Cardiac muscle cell (in vitro differentiated cells and primary cell): ENCODE measurements at regions not wholly inside any gene's neighbourhood (a gene's known extent, or its start where the extent isn't known, plus 50 kb on each side); places are given as distances from the start of the nearest gene placed in this dataset.

Experiments
- DNase-seq, 2 donors: peaks; one replicate each; pipeline versions ENCODE4 v3.0.0 to v3.0.0-alpha.2; 2010 to 2017; ENCODE audit warnings: low read depth in 1 of 2, low spot score in 1 of 2
- H3K27ac ChIP-seq: fragments of 200-600 bp; sonication (generic); 2 replicates; pipeline ENCODE4 v1.5.1; 2016
- H3K27me3 ChIP-seq: fragments of 200-600 bp; sonication (generic); 2 replicates; pipeline ENCODE4 v1.6.0; 2016; ENCODE audit warnings: control low read depth
- H3K36me3 ChIP-seq: fragments of 200-600 bp; sonication (generic); 2 replicates; pipeline ENCODE4 v1.5.1; 2016; ENCODE audit warnings: control low read depth
- H3K4me1 ChIP-seq: fragments of 200-600 bp; sonication (generic); 2 replicates; pipeline ENCODE4 v1.8.1; 2017; ENCODE audit warnings: low read depth, mild to moderate bottlenecking, mixed run types
- H3K4me3 ChIP-seq: fragments of 200-600 bp; sonication (generic); 2 replicates; pipeline ENCODE4 v1.5.1; 2016; ENCODE audit warnings: mild to moderate bottlenecking
- H3K9me3 ChIP-seq: fragments of 200-600 bp; sonication (generic); 2 replicates; pipeline ENCODE4 v1.5.1; 2017; ENCODE audit warnings: low read depth, mild to moderate bottlenecking, control low read depth
- TF ChIP-seq, protein P1 (sequence below): IDR thresholded peaks from 2 replicates; pipeline ENCODE4 v1.5.1; 2012; ENCODE audit warnings: low read depth, mild to moderate bottlenecking, low read length

DNA sequence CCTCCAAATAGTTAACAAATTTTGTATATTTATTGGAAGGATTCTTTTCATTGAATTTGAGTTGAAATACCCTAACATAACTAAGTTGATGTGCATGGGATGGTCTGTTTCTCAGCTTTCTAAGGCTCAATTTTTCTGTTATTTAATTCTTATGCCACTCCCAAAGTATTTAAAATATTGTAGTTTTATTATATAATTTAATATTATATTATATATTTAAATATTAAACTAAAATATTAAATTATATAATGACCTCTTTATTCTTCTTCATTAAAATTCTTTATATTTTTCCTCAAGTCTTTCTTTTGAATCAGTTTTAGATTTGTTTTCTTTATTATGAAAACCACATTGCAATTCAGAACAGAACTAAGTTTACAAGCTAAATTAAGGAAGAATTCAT lies 194.7 kb downstream of the TFAP2B start:
- H3K4me3 ChIP-seq: no peak overlapping the region
- TF ChIP-seq, protein P1, sequence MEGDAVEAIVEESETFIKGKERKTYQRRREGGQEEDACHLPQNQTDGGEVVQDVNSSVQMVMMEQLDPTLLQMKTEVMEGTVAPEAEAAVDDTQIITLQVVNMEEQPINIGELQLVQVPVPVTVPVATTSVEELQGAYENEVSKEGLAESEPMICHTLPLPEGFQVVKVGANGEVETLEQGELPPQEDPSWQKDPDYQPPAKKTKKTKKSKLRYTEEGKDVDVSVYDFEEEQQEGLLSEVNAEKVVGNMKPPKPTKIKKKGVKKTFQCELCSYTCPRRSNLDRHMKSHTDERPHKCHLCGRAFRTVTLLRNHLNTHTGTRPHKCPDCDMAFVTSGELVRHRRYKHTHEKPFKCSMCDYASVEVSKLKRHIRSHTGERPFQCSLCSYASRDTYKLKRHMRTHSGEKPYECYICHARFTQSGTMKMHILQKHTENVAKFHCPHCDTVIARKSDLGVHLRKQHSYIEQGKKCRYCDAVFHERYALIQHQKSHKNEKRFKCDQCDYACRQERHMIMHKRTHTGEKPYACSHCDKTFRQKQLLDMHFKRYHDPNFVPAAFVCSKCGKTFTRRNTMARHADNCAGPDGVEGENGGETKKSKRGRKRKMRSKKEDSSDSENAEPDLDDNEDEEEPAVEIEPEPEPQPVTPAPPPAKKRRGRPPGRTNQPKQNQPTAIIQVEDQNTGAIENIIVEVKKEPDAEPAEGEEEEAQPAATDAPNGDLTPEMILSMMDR: no peak
- no peak for DNase-seq
- H3K9me3 ChIP-seq: no peaks in the 10 kb centered on the region
- no peaks in the 10 kb centered on the region for H3K27me3 ChIP-seq
- no peaks in the 10 kb centered on the region for H3K36me3 ChIP-seq
- H3K27ac ChIP-seq: no peak overlapping the region
- H3K4me1 ChIP-seq: peaks cover 11% of the 10 kb centered on the region

DNA sequence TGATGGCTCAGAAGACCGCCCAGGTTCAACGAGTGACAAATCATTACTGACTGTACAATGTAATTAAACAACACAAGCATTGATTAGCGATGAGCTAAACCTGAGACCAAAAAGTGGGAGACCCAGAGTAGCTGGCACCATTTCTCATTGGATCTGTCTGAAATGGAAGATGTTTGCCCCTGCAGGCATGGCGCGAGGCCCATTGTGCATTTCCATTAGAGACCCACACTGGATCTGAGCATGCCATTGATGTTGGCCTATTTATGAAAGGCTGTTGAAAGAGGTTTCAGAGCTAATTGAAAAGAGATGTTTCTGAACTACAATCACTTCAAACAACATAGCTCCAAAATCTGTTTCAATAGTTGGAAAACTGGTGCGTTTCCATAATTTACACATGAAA lies 196.7 kb downstream of the TFAP2B start:
- Histone ChIP-seq H3K4me3 (no peak overlapping the region), H3K36me3 (no peaks in the 10 kb centered on the region), H3K27me3 (no peaks in the 10 kb centered on the region), H3K4me1 (peaks cover 11% of the 10 kb centered on the region), H3K27ac (no peak overlapping the region), H3K9me3 (no peaks in the 10 kb centered on the region)
- TF ChIP-seq, protein P1: no peak
- DNase-seq: no peak

DNA sequence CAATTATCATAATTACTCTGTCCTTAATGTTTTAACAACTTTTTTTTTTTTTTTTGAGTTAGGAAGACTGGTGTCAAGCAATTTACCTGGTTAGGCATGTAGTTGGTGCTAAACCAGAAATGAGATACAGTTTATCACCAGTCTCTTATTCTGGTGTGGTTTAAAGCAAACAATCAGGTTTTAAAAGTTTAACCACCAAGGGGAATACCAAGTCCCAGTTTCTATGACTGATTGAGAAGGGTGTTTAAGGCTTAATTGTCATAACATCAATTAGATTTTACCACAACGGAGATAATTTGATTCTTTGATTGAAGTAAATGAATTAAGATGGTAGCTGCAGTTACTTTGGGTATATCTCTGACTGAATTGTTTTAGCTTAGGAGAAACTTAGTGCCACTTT lies 197.8 kb downstream of the TFAP2B start:
- DNase-seq: no peak
- Histone ChIP-seq H3K27me3 (no peaks in the 10 kb centered on the region), H3K27ac (no peak overlapping the region), H3K4me1 (peaks cover 11% of the 10 kb centered on the region), H3K36me3 (no peaks in the 10 kb centered on the region), H3K9me3 (no peaks in the 10 kb centered on the region), H3K4me3 (no peak overlapping the region)
- TF ChIP-seq, protein P1: no peak

DNA sequence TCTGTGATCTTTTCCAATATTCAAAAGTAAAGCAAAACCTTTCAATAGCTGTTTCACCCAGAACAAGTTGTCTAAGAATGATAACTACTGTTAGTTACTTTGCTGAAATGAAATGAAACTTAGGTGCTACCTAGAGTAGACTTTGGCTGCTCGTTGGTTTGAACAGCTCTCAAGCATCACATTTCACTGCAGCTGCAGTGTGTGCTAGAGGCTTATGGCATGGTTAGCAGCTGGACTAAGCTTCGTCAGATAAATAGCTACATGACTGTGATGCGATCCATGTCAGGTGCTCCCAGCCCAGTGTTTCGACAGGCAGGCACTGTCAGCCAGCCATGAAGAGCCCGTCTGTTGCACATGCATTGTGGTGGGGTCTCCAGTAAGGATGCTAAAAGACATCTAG lies 201.1 kb downstream of the TFAP2B start:
- Histone ChIP-seq H3K9me3 (no peaks in the 10 kb centered on the region), H3K36me3 (no peaks in the 10 kb centered on the region), H3K27ac (no peak overlapping the region), H3K27me3 (no peaks in the 10 kb centered on the region), H3K4me3 (no peak overlapping the region), H3K4me1 (peaks cover 11% of the 10 kb centered on the region)
- TF ChIP-seq, protein P1: no peak
- peak in 1 of 2 donors; percentile 9 for DNase-seq

DNA sequence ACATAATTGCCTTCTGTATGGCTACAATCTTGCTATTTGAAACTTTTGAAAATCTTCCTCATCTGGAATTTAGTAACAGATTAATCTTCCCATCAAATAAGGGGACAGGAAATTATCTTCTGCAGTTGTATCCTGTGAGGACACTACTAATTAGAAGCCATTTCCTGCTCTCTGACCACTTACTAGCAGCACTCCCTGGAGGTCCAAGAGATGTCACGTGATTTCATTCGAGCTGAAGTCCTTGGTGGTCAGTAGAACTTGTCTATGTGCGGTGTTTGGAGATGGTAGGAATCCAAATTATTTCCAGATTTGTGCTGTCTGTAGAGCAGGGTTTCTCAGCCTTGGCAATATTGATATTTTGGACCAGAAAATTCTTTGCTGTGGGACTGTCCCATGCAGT lies 202.5 kb downstream of the TFAP2B start:
- H3K9me3 ChIP-seq: no peaks in the 10 kb centered on the region
- no peak overlapping the region for H3K4me3 ChIP-seq
- peaks cover 7% of the 10 kb centered on the region for H3K4me1 ChIP-seq
- no peaks in the 10 kb centered on the region for H3K27me3 ChIP-seq
- H3K27ac ChIP-seq: no peak overlapping the region
- TF ChIP-seq, protein P1: no peak
- no peaks in the 10 kb centered on the region for H3K36me3 ChIP-seq
- DNase-seq: no peak

DNA sequence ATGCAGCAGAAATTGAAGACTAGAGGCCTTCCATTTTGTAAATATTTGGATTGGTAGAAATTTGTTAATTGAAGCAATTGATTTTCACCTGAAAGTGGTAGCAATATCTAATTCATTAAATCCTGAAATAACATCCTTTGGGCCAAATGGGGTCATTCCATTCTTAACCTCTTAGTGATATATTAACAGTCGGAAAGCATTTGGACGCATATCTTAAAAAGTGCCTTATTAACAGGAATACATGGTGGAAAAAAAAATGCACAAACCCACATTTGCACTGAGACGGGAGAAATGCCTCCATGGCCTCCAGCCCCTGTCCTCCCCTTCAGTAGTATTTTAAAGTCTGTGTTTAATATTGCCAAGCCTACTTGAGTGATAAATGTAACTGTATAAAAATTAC lies 205.5 kb downstream of the TFAP2B start:
- no peak for DNase-seq
- Histone ChIP-seq H3K4me3 (no peak overlapping the region), H3K9me3 (no peaks in the 10 kb centered on the region), H3K27ac (no peak overlapping the region), H3K27me3 (no peaks in the 10 kb centered on the region), H3K36me3 (no peaks in the 10 kb centered on the region), H3K4me1 (no peaks in the 10 kb centered on the region)
- TF ChIP-seq, protein P1: no peak
